HepG2 (cell line): ENCODE measurements at regions not wholly inside any gene's neighbourhood (a gene's known extent, or its start where the extent isn't known, plus 50 kb on each side); places are given as distances from the start of the nearest gene placed in this dataset.

ENCODE experiments used
- ATAC-seq: fragments of 200-7000 bp; cut with Tn5 transposase; 3 replicates; pipeline ENCODE4 v1.9.1; 2020; ENCODE audit warnings: mild to moderate bottlenecking, moderate library complexity
- BruUV-seq: library from RNA; stranded (reverse); fragments of 400-500 nt; replicated peaks from 2 replicates; lab custom pipeline; 2021; lab: Mats Ljungman, UMichigan
- CTCF ChIA-PET: fragments of 300-600 bp; formaldehyde crosslinking; extraction: SDS; loops from one replicate; lab custom pipeline; 2021; ENCODE audit warnings: low total read pairs, inconsistent platforms, low intra/inter-chr PET ratio; lab: Yijun Ruan, JAX
- POLR2A ChIA-PET: fragments of 350-600 bp; sonication (Branson Sonifier 250); formaldehyde crosslinking; loops from one replicate; lab custom pipeline; 2020; ENCODE audit warnings: antibody characterized with exemption, inconsistent platforms; lab: Yijun Ruan, JAX
- DNase-seq: peaks from one replicate; pipeline ENCODE4 v3.0.0-alpha.2; 2015; ENCODE audit warnings: low spot score
- FAIRE-seq: peaks from 3 replicates; lab custom pipeline; 2011; peaks lifted over from hg19 to GRCh38; lab: Jason Lieb, UNC
- H2AFZ ChIP-seq: one replicate; pipeline ENCODE4 v1.6.1; 2011; ENCODE audit warnings: low read length, inconsistent platforms
- H3K27ac ChIP-seq: fragments of 300-600 bp; 3 replicates; pipeline ENCODE4 v1.8.0; 2011; ENCODE audit warnings: mixed run types, mild to moderate bottlenecking, mixed read lengths, low read length, inconsistent platforms; ENCODE audit not compliant: insufficient read depth; ENCODE audit errors: extremely low read length
- H3K27me3 ChIP-seq, 2 experiments: fragments of 200-600 bp in 1 of 2; 2 replicates in 1 of 2; 3 replicates in 1 of 2; pipeline versions ENCODE4 v1.6.0 to v1.8.0; 2011; ENCODE audit warnings: low read length in 2 of 2, mild to moderate bottlenecking in 2 of 2, moderate library complexity in 2 of 2, inconsistent platforms in 1 of 2; ENCODE audit not compliant: insufficient read depth in 2 of 2, control insufficient read depth in 1 of 2
- H3K36me3 ChIP-seq, 2 experiments: fragments of 200-600 bp in 1 of 2; replicated peaks in 1 of 2; 2 replicates in 1 of 2; 3 replicates in 1 of 2; pipeline versions ENCODE4 v1.5.1 to v1.8.0; 2011; ENCODE audit warnings: low read length in 2 of 2, inconsistent platforms in 1 of 2; ENCODE audit not compliant: insufficient read depth in 2 of 2, control insufficient read depth in 1 of 2
- H3K4me1 ChIP-seq: 2 replicates; pipeline ENCODE4 v1.5.1; 2012; ENCODE audit warnings: low read length, inconsistent platforms; ENCODE audit not compliant: insufficient read depth
- H3K4me2 ChIP-seq: 2 replicates; pipeline ENCODE4 v1.6.0; 2011; ENCODE audit warnings: low read depth, low read length, inconsistent platforms
- H3K4me3 ChIP-seq, 3 experiments: fragments of 200-600 bp in 1 of 3; sonication (generic), shearing (Covaris generic) in 1 of 3; replicated peaks in 1 of 3; 2 replicates each; pipeline ENCODE4 v1.5.1; 2011 to 2016; ENCODE audit warnings: low read length in 3 of 3, inconsistent platforms in 2 of 3, low read depth in 2 of 3, mild to moderate bottlenecking in 2 of 3, control low read depth in 1 of 3, mixed read lengths in 1 of 3; ENCODE audit not compliant: insufficient read depth in 1 of 3
- H3K79me2 ChIP-seq: one replicate; pipeline ENCODE4 v1.6.1; 2011; ENCODE audit warnings: low read length, inconsistent platforms; ENCODE audit not compliant: insufficient read depth
- H3K9ac ChIP-seq: 2 replicates; pipeline ENCODE4 v1.6.0; 2011; ENCODE audit warnings: mild to moderate bottlenecking, low read depth, low read length, inconsistent platforms; ENCODE audit not compliant: insufficient read depth
- H3K9me3 ChIP-seq: 2 replicates; pipeline ENCODE4 v1.5.1; 2012; ENCODE audit warnings: mild to moderate bottlenecking, low read length
- H4K20me1 ChIP-seq: 2 replicates; pipeline ENCODE4 v1.6.0; 2011; ENCODE audit warnings: inconsistent platforms, mild to moderate bottlenecking, low read length, moderate library complexity; ENCODE audit not compliant: insufficient read depth
- FOXJ3 ChIP-seq: sonication (generic); formaldehyde crosslinking; IDR thresholded peaks from 2 replicates; pipeline ENCODE4 v1.4.0; 2020; ENCODE audit warnings: missing genetic modification reagents, mild to moderate bottlenecking, borderline replicate concordance
- GPN1 ChIP-seq: sonication (generic); formaldehyde crosslinking; IDR thresholded peaks from 2 replicates; pipeline ENCODE4 v1.5.1; 2020; ENCODE audit warnings: missing genetic modification reagents, borderline replicate concordance
- MAFF ChIP-seq: IDR thresholded peaks from 2 replicates; pipeline ENCODE4 v1.6.1; 2011; ENCODE audit warnings: low read depth, low read length, improper control_type of control experiment
- MAFK ChIP-seq, 2 experiments: IDR thresholded peaks in 1 of 2; conservative IDR thresholded peaks in 1 of 2; 2 replicates each; pipeline ENCODE4 v1.6.1; 2011; ENCODE audit warnings: improper control_type of control experiment in 2 of 2, low read length in 2 of 2
- ZNF724P ChIP-seq: sonication (generic); formaldehyde crosslinking; IDR thresholded peaks from 2 replicates; pipeline ENCODE4 v1.8.0; 2022; ENCODE audit warnings: missing genetic modification reagents, borderline replicate concordance
- ZNF83 ChIP-seq: sonication (generic); formaldehyde crosslinking; IDR thresholded peaks from 2 replicates; pipeline ENCODE4 v1.4.0; 2020; ENCODE audit warnings: missing genetic modification reagents, mild to moderate bottlenecking, borderline replicate concordance
- ZSCAN21 ChIP-seq: sonication (generic); formaldehyde crosslinking; IDR thresholded peaks from 2 replicates; pipeline ENCODE4 v1.8.0; 2022; ENCODE audit warnings: mild to moderate bottlenecking, missing genetic modification reagents, moderate library complexity, borderline replicate concordance
- WGBS: methylation state at CpG from one replicate; pipeline ENCODE4 v1.1.6; 2017; ENCODE audit warnings: low lambda C conversion rate; 5-methylcytosine and 5-hydroxymethylcytosine counted together
- in situ Hi-C: cut with HindIII; loops from 2 replicates; pipeline ENCODE4 v1.10.0; 2017; ENCODE audit warnings: low pct_unique_long_range_greater_than_20kb; ENCODE audit not compliant: extremely low pct_ligation_motif_present
- intact Hi-C: fragments of 100-400 bp; cut with micrococcal nuclease; formaldehyde crosslinking; loops from one replicate; pipeline ENCODE4 v1.10.0; 2022; ENCODE audit not compliant: unreplicated experiment

DNA sequence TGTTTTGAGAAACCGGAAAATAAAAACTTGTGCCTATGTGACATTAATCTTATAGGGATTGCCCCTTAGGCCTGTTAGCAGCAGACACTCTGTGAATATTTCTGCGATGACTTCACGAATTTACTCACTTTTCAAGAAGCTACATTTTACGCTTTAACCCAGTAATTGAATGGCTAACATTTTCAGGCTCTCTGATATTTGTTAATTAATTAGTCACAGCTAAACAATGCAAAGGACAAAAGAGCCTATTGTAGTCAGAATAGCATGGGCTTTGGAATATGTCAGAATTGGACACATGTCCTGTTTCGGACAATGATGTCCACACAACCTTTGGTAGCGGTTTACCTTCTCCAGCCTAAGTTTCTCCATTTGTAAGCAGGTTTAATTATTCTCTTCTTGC is 506.6 kb downstream of the EFNB2 start:
- no peak overlapping the region for H2AFZ ChIP-seq
- H3K79me2 ChIP-seq: no peaks in the 10 kb centered on the region
- H3K4me3 ChIP-seq: no peak overlapping the region
- intact Hi-C loops (no loop called here), in situ Hi-C loops (no loop called here)
- no peak overlapping the region for H3K9ac ChIP-seq
- no peaks in the 10 kb centered on the region for H3K4me1 ChIP-seq
- H3K27ac ChIP-seq: no peak overlapping the region
- no peaks in the 10 kb centered on the region for H3K9me3 ChIP-seq
- H3K4me2 ChIP-seq: no peak overlapping the region
- no TSS peak for BruUV-seq
- TF ChIP-seq ZNF724P (CRISPR knock-in tag) (no peak), GPN1 (no peak), FOXJ3 (CRISPR knock-in tag) (no peak), ZSCAN21 (no peak)
- DNase-seq (no peak), ATAC-seq (no peak), FAIRE-seq (no peak)
- 11% methylated on average over 6 of the region's 6 CpGs for WGBS
- CTCF ChIA-PET: no interaction called here
- POLR2A ChIA-PET: no interaction called here
- H4K20me1 ChIP-seq: no peaks in the 10 kb centered on the region
- no peaks in the 10 kb centered on the region for H3K36me3 ChIP-seq
- no peaks in the 10 kb centered on the region for H3K27me3 ChIP-seq

DNA sequence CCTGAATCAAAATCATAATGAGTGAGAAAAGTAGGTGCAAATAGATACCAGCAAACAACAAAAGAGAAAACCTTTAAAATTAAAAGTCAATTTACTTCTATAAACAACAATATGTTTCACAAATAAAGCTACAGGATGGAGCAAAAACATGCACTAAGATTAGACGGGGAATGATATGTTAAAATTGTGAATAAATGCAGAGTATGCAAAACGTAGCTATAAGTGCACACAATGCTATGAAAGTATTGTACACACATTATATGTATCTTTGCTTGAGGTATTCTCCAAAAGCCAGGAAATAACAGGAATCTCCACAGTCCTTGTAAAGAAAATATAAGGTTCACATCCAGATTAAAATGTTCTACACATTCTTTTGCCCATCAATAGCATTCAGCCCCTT is 523.9 kb downstream of the EFNB2 start:
- ATAC-seq: no peak
- peaks cover 5% of the 10 kb centered on the region; the same call in 1 of the 2 replicates for H3K9me3 ChIP-seq
- H3K27ac ChIP-seq: no peak overlapping the region
- H2AFZ ChIP-seq: no peak overlapping the region
- 0% methylated on average over 2 of the region's 2 CpGs for WGBS
- no peak for DNase-seq
- H3K4me3 ChIP-seq: no peak overlapping the region
- no peaks in the 10 kb centered on the region for H3K79me2 ChIP-seq
- no peak overlapping the region for H3K4me2 ChIP-seq
- ChIA-PET CTCF (no interaction called here), POLR2A (no interaction called here)
- no peak for FAIRE-seq
- H4K20me1 ChIP-seq: no peaks in the 10 kb centered on the region
- H3K9ac ChIP-seq: no peak overlapping the region
- H3K36me3 ChIP-seq: no peaks in the 10 kb centered on the region
- no peaks in the 10 kb centered on the region for H3K27me3 ChIP-seq
- intact Hi-C loops: no loop called here
- TF ChIP-seq MAFK (conservative IDR thresholded peaks at IDR 0.05 in 1 of 2, IDR thresholded peaks at IDR 0.05 in 1 of 2; ENCODE audit: low read length in 2 of 2) (peak; percentile 17 to 55; a peak in 2 of 4 replicates), ZNF83 (no peak), MAFF (peak; percentile 18; the same call in 1 of the 2 replicates)
- no TSS peak for BruUV-seq
- H3K4me1 ChIP-seq: no peaks in the 10 kb centered on the region
- in situ Hi-C loops: no loop called here
